Transverse colon (tissue), 4 donors: ENCODE measurements at regions not wholly inside any gene's neighbourhood (a gene's known extent, or its start where the extent isn't known, plus 50 kb on each side); places are given as distances from the start of the nearest gene placed in this dataset.
"Not testable (repeated sequence)": the region's sequence is repeated elsewhere in the genome, so short reads cannot be mapped to it uniquely, and the experiment has no call there.

Source experiments
- DNase-seq: peaks from one replicate; pipeline ENCODE4 v3.0.0-alpha.2; 2019
- H3K27ac ChIP-seq, 4 donors: fragments of 200-600 bp; sonication (generic); 2 replicates each; pipeline ENCODE4 v1.5.1; 2016 to 2018; ENCODE audit warnings: inconsistent platforms in 4 of 4
- H3K27me3 ChIP-seq: fragments of 200-600 bp; sonication (generic); 2 replicates; pipeline ENCODE4 v1.5.1; 2017; ENCODE audit warnings: inconsistent platforms
- H3K36me3 ChIP-seq, 4 donors: fragments of 200-600 bp; sonication (generic); 2 replicates each; pipeline ENCODE4 v1.5.1; 2017 to 2019; ENCODE audit warnings: inconsistent platforms in 4 of 4
- H3K4me1 ChIP-seq, 4 donors: fragments of 200-600 bp; sonication (generic); 2 replicates each; pipeline ENCODE4 v1.5.1; 2017 to 2020; ENCODE audit warnings: inconsistent platforms in 4 of 4
- H3K4me3 ChIP-seq, 4 donors: fragments of 200-600 bp; sonication (generic); 1 replicate in 1 of 4; 2 replicates in 3 of 4; pipeline versions ENCODE4 v1.5.1 to v1.6.1; 2017 to 2019; ENCODE audit warnings: inconsistent platforms in 4 of 4
- H3K9me3 ChIP-seq, 2 donors: fragments of 200-600 bp; sonication (generic); 2 replicates each; pipeline ENCODE4 v1.5.1; 2017 to 2019; ENCODE audit warnings: inconsistent platforms in 2 of 2
- CTCF ChIP-seq, 5 experiments: fragments of 200-600 bp in 3 of 5; fragments of 450-650 bp in 2 of 5; sonication (generic) in 3 of 5; IDR thresholded peaks; 1 replicate in 2 of 5; 2 replicates in 3 of 5; pipeline ENCODE4 v1.5.1; 2016 to 2017; ENCODE audit warnings: antibody characterized with exemption in 5 of 5, inconsistent platforms in 3 of 5, mild to moderate bottlenecking in 2 of 5, moderate library complexity in 1 of 5
- EP300 ChIP-seq: sonication (generic); formaldehyde crosslinking; IDR thresholded peaks from one replicate; pipeline ENCODE4 v1.6.1; 2017; ENCODE audit warnings: antibody characterized with exemption, low read depth
- POLR2A ChIP-seq: fragments of 450-650 bp; IDR thresholded peaks from one replicate; pipeline ENCODE4 v1.6.1; 2016; ENCODE audit warnings: antibody characterized with exemption, mild to moderate bottlenecking, moderate library complexity
- POLR2AphosphoS5 ChIP-seq, 3 donors: sonication (generic); formaldehyde crosslinking; IDR thresholded peaks; one replicate each; pipeline ENCODE4 v1.6.1; 2016; ENCODE audit warnings: antibody characterized with exemption in 3 of 3
- WGBS, 2 donors: methylation state at CpG; one replicate each; pipeline ENCODE4 v1.1.5; 2018; ENCODE audit warnings: low coverage in 1 of 2; 5-methylcytosine and 5-hydroxymethylcytosine counted together
- in situ Hi-C, 4 donors: fragments of 200-750 bp; cut with MboI; loops; one replicate each; pipeline versions ENCODE4 v1.15.0 to v1.15.1; 2017; ENCODE audit warnings: low sequenced_read_pairs in 3 of 4, low pct_ligation_motif_present in 1 of 4, low pct_unique_long_range_greater_than_20kb in 1 of 4
- intact Hi-C: fragments of 100-400 bp; cut with DNase I; formaldehyde crosslinking; loops from one replicate; pipeline ENCODE4 v1.15.1; 2023; ENCODE audit warnings: low total_unique reads

GRCh38 chr3:148513096-148513543 is 184.6 kb upstream of the AGTR1 start:
- H3K4me3 ChIP-seq: no peak overlapping the region
- DNase-seq: no peak
- TF ChIP-seq EP300 (no peak), POLR2A (no peak), CTCF (IDR thresholded peaks at IDR 0.05) (no peak), POLR2AphosphoS5 (IDR thresholded peaks at IDR 0.05) (no peak)
- in situ Hi-C loops: no loop called here
- H3K27me3 ChIP-seq: no peaks in the 10 kb centered on the region
- no peaks in the 10 kb centered on the region for H3K4me1 ChIP-seq
- H3K36me3 ChIP-seq: no peaks in the 10 kb centered on the region
- no peak overlapping the region for H3K27ac ChIP-seq
- intact Hi-C loops: no loop called here
- no peaks in the 10 kb centered on the region for H3K9me3 ChIP-seq

- H3K27ac ChIP-seq: no peak overlapping the region
- no peak for DNase-seq
- no peaks in the 10 kb centered on the region for H3K9me3 ChIP-seq
- no peaks in the 10 kb centered on the region for H3K27me3 ChIP-seq
- intact Hi-C loops (no loop called here), in situ Hi-C loops (no loop called here)
- H3K36me3 ChIP-seq: no peaks in the 10 kb centered on the region
- TF ChIP-seq EP300 (no peak), POLR2AphosphoS5 (IDR thresholded peaks at IDR 0.05) (no peak), CTCF (IDR thresholded peaks at IDR 0.05) (no peak), POLR2A (no peak)
- no peaks in the 10 kb centered on the region for H3K4me1 ChIP-seq
- H3K4me3 ChIP-seq: no peak overlapping the region
Observed at GRCh38 chr3:148518520-148518919, 179.2 kb upstream of the AGTR1 start.

GRCh38 chr3:148525621-148526020 is 172.1 kb upstream of the AGTR1 start:
- H3K36me3 ChIP-seq, H3K4me3 ChIP-seq, in situ Hi-C loops, H3K27ac ChIP-seq, DNase-seq, H3K4me1 ChIP-seq, H3K27me3 ChIP-seq, H3K9me3 ChIP-seq, intact Hi-C loops: not testable (repeated sequence)
- 68 to 73% methylated on average over 5 to 13 of the region's 13 CpGs for WGBS, 2 donors

GRCh38 chr3:148528024-148528423 is 169.7 kb upstream of the AGTR1 start:
- intact Hi-C loops: no loop called here
- in situ Hi-C loops: no loop called here

More at GRCh38 chr3:148528024-148528423, 169.7 kb upstream of the AGTR1 start:
- Histone ChIP-seq H3K4me1 (no peaks in the 10 kb centered on the region), H3K27ac (no peak overlapping the region), H3K27me3 (no peaks in the 10 kb centered on the region), H3K4me3 (no peak overlapping the region), H3K9me3 (peaks cover 0 to 6% of the 10 kb centered on the region in 2 donors), H3K36me3 (no peaks in the 10 kb centered on the region)
- TF ChIP-seq POLR2AphosphoS5 (IDR thresholded peaks at IDR 0.05): no peak
- TF ChIP-seq POLR2A: no peak
- no peak for TF ChIP-seq CTCF (IDR thresholded peaks at IDR 0.05)
- no peak for TF ChIP-seq EP300
- DNase-seq: no peak
